ENCODE measurements at regions not wholly inside any gene's neighbourhood (a gene's known extent, or its start where the extent isn't known, plus 50 kb on each side); places are given as distances from the start of the nearest gene placed in this dataset.
"Not testable (repeated sequence)": the region's sequence is repeated elsewhere in the genome, so short reads cannot be mapped to it uniquely, and the experiment has no call there.

DNA sequence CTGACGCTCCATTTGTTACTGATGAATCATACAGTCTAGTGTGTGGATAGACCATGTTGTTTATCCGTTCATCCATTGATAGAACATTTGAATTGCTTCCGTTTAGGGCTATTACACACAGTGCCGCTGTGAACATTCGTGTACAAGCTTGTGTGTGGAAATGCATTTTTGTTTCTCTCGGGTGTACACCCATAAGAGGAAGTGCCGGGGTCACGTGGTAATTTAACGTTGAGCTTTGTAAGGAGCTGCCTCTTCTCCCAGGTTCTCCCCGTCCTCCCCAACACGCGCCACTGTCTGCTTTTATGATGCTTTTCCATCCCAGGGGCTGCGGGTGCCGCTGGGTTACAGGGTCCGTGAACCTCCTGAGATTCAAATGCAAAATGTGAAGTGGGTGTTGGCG is 142.3 kb downstream of the IGLL1 start:
- no peak for DNase-seq (ENCODE audit: low read depth)

DNA sequence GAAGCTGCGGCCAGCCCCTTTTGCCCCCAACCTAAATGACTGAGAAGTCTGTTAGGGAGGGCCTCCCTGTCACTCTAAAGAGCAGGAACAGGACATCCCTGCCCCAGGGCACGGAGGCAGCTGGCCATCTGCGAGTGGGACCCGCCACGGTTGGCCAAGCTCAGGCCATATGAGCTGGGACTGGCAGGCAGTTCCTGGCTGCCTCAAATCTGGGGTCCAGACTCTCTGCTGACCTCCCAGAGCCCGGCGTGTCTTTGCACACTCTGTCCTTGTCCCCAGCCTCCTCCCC is 143.0 kb downstream of the IGLL1 start:
- DNase-seq (ENCODE audit: low read depth), result not testable (repeated sequence)

- not testable (repeated sequence) for DNase-seq (ENCODE audit: low read depth)
These were observed 143.6 kb downstream of the IGLL1 start for GRCh38 chr22:23436354-23437106.

DNA sequence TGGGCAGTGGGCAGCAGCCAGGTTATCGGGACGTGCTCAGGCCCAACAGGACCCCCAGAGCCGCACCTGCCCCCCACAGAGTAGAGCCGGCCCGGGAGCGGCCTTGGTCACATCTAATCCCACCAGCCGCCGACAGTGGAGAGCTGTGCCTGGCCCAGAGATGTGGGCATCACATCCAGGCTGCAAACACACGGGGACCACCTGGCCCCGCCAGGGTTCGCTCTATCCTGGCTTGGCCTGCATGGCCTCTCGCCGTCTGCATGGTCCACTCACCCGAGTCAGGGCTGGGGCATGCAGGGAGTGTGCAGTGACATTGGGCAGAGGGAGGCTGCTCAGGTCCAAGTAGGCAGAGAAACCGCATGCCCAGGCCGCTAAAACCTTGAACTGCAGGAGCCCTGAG is 144.9 kb downstream of the IGLL1 start:
- not testable (repeated sequence) for DNase-seq (ENCODE audit: low read depth)

- not testable (repeated sequence) for DNase-seq (ENCODE audit: low read depth)
These were observed 145.8 kb downstream of the IGLL1 start for GRCh38 chr22:23434198-23434830.

- not testable (repeated sequence) for DNase-seq (ENCODE audit: low read depth)
These were observed 146.7 kb downstream of the IGLL1 start for GRCh38 chr22:23433127-23434005.

- not testable (repeated sequence) for DNase-seq (ENCODE audit: low read depth)
These were observed 147.4 kb downstream of the IGLL1 start for GRCh38 chr22:23432719-23433118.

- DNase-seq (ENCODE audit: low read depth), result no peak
These were observed 148.6 kb downstream of the IGLL1 start for GRCh38 chr22:23431337-23432072.

- not testable (repeated sequence) for DNase-seq (ENCODE audit: low read depth)
These were observed 155.5 kb downstream of the IGLL1 start for GRCh38 chr22:23424551-23425068.

DNA sequence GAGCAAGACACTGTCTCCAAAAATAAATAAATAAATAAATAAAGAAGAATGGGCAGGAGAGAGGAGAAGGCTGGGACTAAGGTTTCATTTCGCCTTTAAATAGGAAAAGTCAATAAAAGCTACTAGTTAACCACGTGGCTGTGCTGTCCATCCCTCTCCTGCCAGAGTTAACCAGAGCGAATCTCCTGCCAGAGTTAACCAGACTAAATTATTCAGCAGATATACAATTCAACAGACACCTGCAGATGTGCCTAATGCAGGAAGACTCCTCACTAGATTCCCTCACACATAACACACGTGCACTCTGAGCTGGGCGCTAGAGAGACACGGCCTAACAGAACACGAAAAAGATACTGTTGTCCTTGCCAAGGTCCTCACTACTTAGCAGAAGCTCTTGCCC is 156.1 kb downstream of the IGLL1 start:
- no peak for DNase-seq (ENCODE audit: low read depth)

GRCh38 chr22:23422281-23422680 is 157.8 kb downstream of the IGLL1 start:
- DNase-seq (ENCODE audit: low read depth), result not testable (repeated sequence)

DNA sequence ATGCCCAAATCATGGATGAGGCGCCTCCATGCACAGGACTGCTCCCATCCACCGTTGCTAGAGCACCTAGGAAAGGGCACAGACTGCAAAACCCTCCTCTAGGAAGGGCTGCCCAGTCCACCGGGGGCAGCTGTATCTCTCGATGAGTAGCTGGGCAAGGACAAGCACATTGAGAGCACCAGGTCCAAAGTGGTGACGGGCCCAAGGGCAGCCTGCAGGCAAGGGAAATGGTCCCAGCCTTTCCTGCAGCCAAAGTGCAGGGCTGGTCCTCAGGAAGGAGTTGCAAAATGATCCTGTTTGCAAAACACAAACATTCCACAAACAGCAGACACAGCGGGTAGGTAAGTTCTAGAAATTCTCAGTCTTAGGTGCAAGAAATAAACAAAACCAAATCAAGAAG is 158.8 kb downstream of the IGLL1 start:
- not testable (repeated sequence) for DNase-seq (ENCODE audit: low read depth)

DNA sequence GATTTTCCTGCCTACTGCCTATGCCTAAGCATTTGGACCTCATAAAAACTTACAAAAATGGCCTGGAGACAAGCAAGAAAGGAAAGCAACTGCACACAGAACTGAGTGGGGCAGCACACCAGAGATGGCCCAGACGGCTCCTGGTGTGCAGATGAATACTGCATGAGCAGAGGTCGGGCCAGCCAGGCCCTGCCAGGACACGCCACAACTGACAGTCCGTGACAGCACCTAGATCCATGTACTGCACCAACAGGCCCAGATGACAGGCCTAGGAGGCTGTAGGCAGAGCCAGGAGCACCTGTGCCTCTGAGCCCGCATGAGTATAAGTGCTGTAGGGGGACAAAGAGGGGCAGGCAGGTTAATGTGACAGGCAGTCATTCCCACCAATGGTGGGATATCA is 160.2 kb downstream of the IGLL1 start:
- DNase-seq (ENCODE audit: low read depth), result no peak

- no peak for DNase-seq (ENCODE audit: low read depth)
These were observed 160.9 kb downstream of the IGLL1 start for GRCh38 chr22:23419171-23419570.

DNA sequence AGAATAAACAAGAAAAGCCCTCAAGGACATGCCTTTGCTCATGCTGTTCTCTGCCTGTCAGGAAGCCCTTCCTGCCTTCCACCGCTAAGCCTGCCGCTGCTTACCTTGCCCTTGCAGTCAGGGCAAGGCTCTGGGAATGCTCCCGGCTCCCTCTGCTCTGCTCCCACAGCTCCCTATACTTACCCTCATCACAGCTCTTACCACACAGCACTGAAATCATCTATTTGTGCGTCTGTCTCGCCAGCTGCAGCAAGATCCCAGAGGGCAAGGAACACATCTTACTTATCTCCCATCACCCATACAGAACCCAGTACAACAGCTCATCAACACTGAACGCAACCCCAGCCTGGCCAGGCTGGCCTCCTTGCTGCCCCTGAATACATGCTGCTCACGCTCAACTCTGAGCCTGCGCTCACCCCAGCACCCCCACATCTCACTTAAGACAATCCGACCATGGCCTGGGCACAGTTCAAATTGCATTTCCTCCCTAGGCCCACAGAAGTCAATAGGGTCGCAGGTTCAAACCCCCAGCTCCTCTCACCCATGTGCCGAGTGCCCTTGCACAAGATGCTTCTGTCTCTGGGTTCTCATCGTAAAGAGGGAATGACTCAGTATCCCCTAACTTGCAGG is 161.8 kb downstream of the IGLL1 start:
- DNase-seq (ENCODE audit: low read depth), result no peak

- DNase-seq (ENCODE audit: low read depth), result not testable (repeated sequence)
These were observed 162.8 kb downstream of the IGLL1 start for GRCh38 chr22:23417327-23417726.

DNA sequence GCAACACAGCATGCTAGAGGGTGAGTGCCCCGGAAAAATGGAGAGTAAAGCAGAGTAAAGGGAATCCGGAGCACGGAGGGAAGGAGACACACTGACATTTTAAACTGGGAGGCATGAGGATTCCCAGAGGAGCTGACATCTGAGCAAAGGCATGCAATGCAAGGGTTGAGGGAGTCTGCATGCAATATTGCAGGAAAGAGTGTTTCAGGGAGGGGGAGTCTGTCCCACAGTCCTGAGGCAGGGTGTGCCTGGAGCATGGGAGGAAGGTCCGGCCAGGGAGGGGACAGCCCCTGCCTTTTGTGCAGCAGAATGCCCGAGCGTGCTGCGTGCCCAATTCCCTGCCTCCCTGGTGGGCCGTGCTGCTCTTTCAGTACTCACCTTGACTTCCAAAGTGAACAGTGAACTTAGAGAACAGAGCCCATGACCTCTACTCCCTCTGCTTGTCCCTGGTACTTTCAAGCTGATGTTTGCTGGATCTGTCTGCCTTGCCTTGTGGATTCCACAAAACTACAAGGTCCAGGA is 163.9 kb downstream of the IGLL1 start:
- not testable (repeated sequence) for DNase-seq (ENCODE audit: low read depth)

DNA sequence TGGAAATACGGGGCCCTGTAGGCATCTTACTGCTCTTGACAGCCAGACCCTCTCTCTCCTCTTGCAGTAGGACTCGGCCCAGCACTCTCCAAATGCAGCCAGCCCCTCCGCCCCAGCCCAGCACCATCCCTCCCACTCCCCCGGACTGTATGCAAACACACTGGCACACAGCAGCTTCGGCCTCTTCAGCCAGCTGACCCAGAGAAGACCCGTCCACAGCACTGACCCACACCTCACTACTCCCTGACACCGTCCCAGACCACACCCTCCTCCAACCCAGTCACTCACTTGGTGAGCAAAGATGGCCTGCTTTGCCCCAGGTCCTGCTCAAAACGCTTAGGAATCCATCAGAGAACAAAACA is 164.6 kb downstream of the IGLL1 start:
- no peak for DNase-seq (ENCODE audit: low read depth)

DNA sequence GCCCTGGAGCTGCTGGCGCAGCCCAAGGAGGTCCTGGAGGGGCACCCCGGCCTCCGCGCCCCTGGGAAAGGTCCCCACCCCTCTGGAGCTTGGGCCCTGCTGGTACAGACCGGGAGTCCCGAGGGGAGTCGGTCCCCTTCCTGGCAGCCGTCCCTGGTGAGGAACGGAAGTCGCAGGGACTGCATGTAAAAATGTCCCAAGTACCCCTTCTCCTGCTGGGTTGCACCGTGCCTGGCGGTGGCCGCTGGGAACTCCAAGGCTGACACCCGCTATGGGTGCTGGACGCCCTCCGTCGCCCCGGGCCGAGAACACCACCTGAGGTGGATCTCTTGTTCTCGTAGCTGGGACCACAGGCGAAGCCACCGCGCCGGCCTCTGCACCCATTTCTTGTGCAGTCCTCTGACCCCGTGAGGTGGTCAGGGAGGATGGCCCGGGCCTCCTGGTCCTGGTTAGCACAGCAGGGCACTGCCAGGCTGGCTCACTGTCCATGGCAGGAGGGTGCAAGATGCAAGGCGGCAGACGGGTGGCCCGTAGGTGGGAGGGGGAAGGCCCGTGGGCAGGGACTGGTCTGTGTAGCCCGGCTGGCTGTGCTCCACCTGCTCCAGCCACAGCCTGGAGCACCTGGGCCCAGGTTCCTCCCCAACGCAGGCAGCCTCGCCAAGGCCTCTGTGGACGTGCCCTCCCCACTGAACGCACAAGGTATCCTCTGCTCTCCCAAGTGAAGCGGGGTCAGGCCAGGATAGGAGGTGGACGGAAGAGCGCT is 165.2 kb downstream of the IGLL1 start:
- DNase-seq (ENCODE audit: low read depth), result no peak

- no peak for DNase-seq (ENCODE audit: low read depth)
These were observed 168.4 kb downstream of the IGLL1 start for GRCh38 chr22:23411739-23412138.

DNA sequence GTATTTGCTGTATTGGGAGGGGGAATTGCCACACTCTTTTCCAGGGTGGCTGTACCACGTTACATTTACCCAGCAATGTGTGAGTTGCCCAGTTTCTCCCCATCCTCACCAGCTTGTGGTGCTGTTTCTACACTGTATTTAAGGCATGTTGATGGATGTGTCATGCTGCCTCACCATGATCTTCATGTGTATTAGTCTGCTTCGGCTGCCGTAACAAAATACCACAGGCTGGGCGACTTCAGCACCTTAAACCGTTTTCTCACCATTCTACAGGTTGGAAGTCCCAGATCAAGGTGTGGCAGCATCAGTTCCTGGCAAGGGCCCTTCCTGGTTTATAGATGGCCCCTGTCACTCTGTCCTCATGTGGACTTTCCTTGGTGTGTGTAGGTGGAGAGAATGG is 169.7 kb downstream of the IGLL1 start:
- no peak for DNase-seq (ENCODE audit: low read depth)
